K562 (cell line): ENCODE measurements at regions not wholly inside any gene's neighbourhood (a gene's known extent, or its start where the extent isn't known, plus 50 kb on each side); places are given as distances from the start of the nearest gene placed in this dataset.

Source experiments
- ATAC-seq: fragments of 200-7000 bp; cut with Tn5 transposase; 3 replicates; pipeline ENCODE4 v1.9.1; 2020; ENCODE audit warnings: moderate library complexity
- BruUV-seq: library from RNA; stranded (reverse); fragments of 400-500 nt; replicated peaks from 2 replicates; lab custom pipeline; 2021; lab: Mats Ljungman, UMichigan
- CTCF ChIA-PET: fragments of 300-600 bp; formaldehyde crosslinking; extraction: SDS; loops from one replicate; lab custom pipeline; 2021; ENCODE audit warnings: low intra/inter-chr PET ratio; lab: Yijun Ruan, JAX
- POLR2A ChIA-PET: fragments of 300-600, 350-650 bp; sonication (Branson Sonifier 250); formaldehyde crosslinking; extraction: SDS; loops from one replicate; lab custom pipeline; 2021; ENCODE audit warnings: antibody characterized with exemption, inconsistent platforms; lab: Yijun Ruan, JAX
- DNase-seq, 4 experiments: peaks; one replicate each; pipeline versions ENCODE4 v3.0.0 to v3.0.0-alpha.2; 2011 to 2018; ENCODE audit warnings: low spot score in 3 of 4, mixed read lengths in 3 of 4; ENCODE audit errors: extremely low read depth in 1 of 4
- FAIRE-seq: peaks from 2 replicates; lab custom pipeline; 2011; peaks lifted over from hg19 to GRCh38; lab: Jason Lieb, UNC
- H2AFZ ChIP-seq: 2 replicates; pipeline ENCODE4 v1.6.0; 2011; ENCODE audit warnings: low read depth, low read length, control low read depth, inconsistent platforms
- H3K27ac ChIP-seq: fragments of 200-600 bp; 3 replicates; pipeline ENCODE4 v1.8.0; 2011; ENCODE audit warnings: low read depth, mild to moderate bottlenecking, control low read depth, inconsistent platforms, low read length, moderate library complexity, mixed read lengths; ENCODE audit errors: extremely low read depth
- H3K27me3 ChIP-seq, 2 experiments: fragments of 300-600 bp in 1 of 2; 2 replicates in 1 of 2; 3 replicates in 1 of 2; pipeline versions ENCODE4 v1.6.0 to v1.8.0; 2011; ENCODE audit warnings: inconsistent platforms in 2 of 2, low read length in 2 of 2, mild to moderate bottlenecking in 1 of 2, mixed read lengths in 1 of 2, moderate library complexity in 1 of 2; ENCODE audit not compliant: control insufficient read depth in 2 of 2, insufficient read depth in 2 of 2
- H3K36me3 ChIP-seq: fragments of 300-600 bp; 3 replicates; pipeline ENCODE4 v1.8.0; 2011; ENCODE audit warnings: mild to moderate bottlenecking, low read length, inconsistent platforms; ENCODE audit not compliant: control insufficient read depth, insufficient read depth
- H3K4me1 ChIP-seq, 2 experiments: fragments of 200-600 bp in 1 of 2; replicated peaks in 1 of 2; 2 replicates in 1 of 2; 3 replicates in 1 of 2; pipeline versions ENCODE4 v1.5.1 to v1.8.0; 2011; ENCODE audit warnings: inconsistent platforms in 2 of 2, low read length in 2 of 2, mild to moderate bottlenecking in 1 of 2, mixed read lengths in 1 of 2, moderate library complexity in 1 of 2; ENCODE audit not compliant: control insufficient read depth in 2 of 2, insufficient read depth in 2 of 2
- H3K4me2 ChIP-seq: 2 replicates; pipeline ENCODE4 v1.6.1; 2011; ENCODE audit warnings: low read length, control low read depth, inconsistent platforms, mixed read lengths; ENCODE audit not compliant: insufficient read depth
- H3K4me3 ChIP-seq: fragments of 200-600 bp; sonication (generic), shearing (Covaris generic); 2 replicates; pipeline ENCODE4 v1.5.1; 2016; ENCODE audit warnings: control low read depth, inconsistent platforms
- H3K79me2 ChIP-seq: fragments of 200-600 bp; 3 replicates; pipeline ENCODE4 v1.8.0; 2011; ENCODE audit warnings: low read length, inconsistent platforms; ENCODE audit not compliant: control insufficient read depth, insufficient read depth
- H3K9ac ChIP-seq, 2 experiments: 2 replicates each; pipeline versions ENCODE4 v1.6.0 to v1.6.1; 2011; ENCODE audit warnings: low read depth in 2 of 2, low read length in 2 of 2, control low read depth in 1 of 2, inconsistent platforms in 1 of 2, mild to moderate bottlenecking in 1 of 2, mixed read lengths in 1 of 2; ENCODE audit not compliant: insufficient read depth in 1 of 2
- H3K9me1 ChIP-seq: one replicate; pipeline ENCODE4 v1.6.0; 2011; ENCODE audit warnings: inconsistent platforms, mild to moderate bottlenecking, low read length, moderate library complexity; ENCODE audit not compliant: control insufficient read depth, insufficient read depth
- H3K9me3 ChIP-seq: replicated peaks from 2 replicates; pipeline ENCODE4 v1.5.1; 2011; ENCODE audit warnings: low read depth, low read length, inconsistent platforms; ENCODE audit not compliant: control insufficient read depth, insufficient read depth
- H4K20me1 ChIP-seq: replicated peaks from 2 replicates; pipeline ENCODE4 v1.6.1; 2011; ENCODE audit warnings: low read length, inconsistent platforms, mixed read lengths; ENCODE audit not compliant: control insufficient read depth, insufficient read depth
- ASH1L ChIP-seq: fragments of 450-650 bp; IDR thresholded peaks from 2 replicates; pipeline ENCODE4 v1.6.1; 2018; ENCODE audit warnings: borderline replicate concordance, mild to moderate bottlenecking, low read depth; ENCODE audit not compliant: partially characterized antibody
- CBFB ChIP-seq: sonication (generic); formaldehyde crosslinking; IDR thresholded peaks from 2 replicates; pipeline ENCODE4 v1.4.0; 2020; ENCODE audit warnings: mild to moderate bottlenecking, missing genetic modification reagents
- CREB1 ChIP-seq, 2 experiments: sonication (generic) in 1 of 2; formaldehyde crosslinking in 1 of 2; IDR thresholded peaks; 2 replicates each; pipeline versions ENCODE4 v1.6.1 to v1.8.0; 2012 to 2022; ENCODE audit warnings: inconsistent platforms in 1 of 2, mild to moderate bottlenecking in 1 of 2, missing genetic modification reagents in 1 of 2, moderate library complexity in 1 of 2
- CTBP1 ChIP-seq: fragments of 450-650 bp; IDR thresholded peaks from 2 replicates; pipeline ENCODE4 v1.6.1; 2016; ENCODE audit warnings: borderline replicate concordance
- CTCF ChIP-seq, 3 experiments: IDR thresholded peaks in 2 of 3; conservative IDR thresholded peaks in 1 of 3; 2 replicates each; pipeline ENCODE4 v1.5.1; 2011 to 2012; ENCODE audit warnings: low read length in 3 of 3, mild to moderate bottlenecking in 3 of 3, control low read depth in 2 of 3, improper control_type of control experiment in 1 of 3, inconsistent platforms in 1 of 3, low read depth in 1 of 3, mixed read lengths in 1 of 3, moderate library complexity in 1 of 3; ENCODE audit not compliant: insufficient read depth in 2 of 3
- EWSR1 ChIP-seq: fragments of 450-650 bp; IDR thresholded peaks from 2 replicates; pipeline ENCODE4 v1.6.1; 2018; ENCODE audit warnings: borderline replicate concordance, mild to moderate bottlenecking, low read depth, moderate library complexity; ENCODE audit not compliant: partially characterized antibody
- MTA2 ChIP-seq: fragments of 450-650 bp; IDR thresholded peaks from 2 replicates; pipeline ENCODE4 v1.6.1; 2016; ENCODE audit warnings: low read depth
- MTA3 ChIP-seq: fragments of 450-650 bp; formaldehyde crosslinking; IDR thresholded peaks from 2 replicates; pipeline ENCODE4 v1.6.1; 2017; ENCODE audit warnings: mild to moderate bottlenecking, borderline replicate concordance
- PHTF2 ChIP-seq: fragments of 250-450 bp; sonication (Bioruptor Pico); IDR thresholded peaks from 2 replicates; pipeline ENCODE4 v1.5.0; 2021; ENCODE audit warnings: mild to moderate bottlenecking
- RAD21 ChIP-seq, 2 experiments: fragments of 250-450 bp in 1 of 2; fragments of 450-650 bp in 1 of 2; sonication (Bioruptor Pico) in 1 of 2; formaldehyde crosslinking in 1 of 2; IDR thresholded peaks in 1 of 2; conservative IDR thresholded peaks in 1 of 2; 2 replicates each; pipeline versions ENCODE4 v1.4.0 to v1.8.0; 2020 to 2022; ENCODE audit warnings: mild to moderate bottlenecking in 2 of 2, moderate library complexity in 1 of 2
- ZKSCAN1 ChIP-seq: fragments of 150-350 bp; IDR thresholded peaks from 2 replicates; pipeline ENCODE4 v1.6.1; 2016; ENCODE audit warnings: low read depth, low read length
- ZNF77 ChIP-seq: fragments of 250-450 bp; sonication (Bioruptor Pico); IDR thresholded peaks from 2 replicates; pipeline ENCODE4 v1.5.0; 2020
- ZNF830 ChIP-seq: fragments of 250-450 bp; sonication (Bioruptor Pico); IDR thresholded peaks from 2 replicates; pipeline ENCODE4 v1.5.0; 2021; ENCODE audit warnings: mild to moderate bottlenecking
- WGBS: fragments of 100-300 bp; shearing (Covaris generic); methylation state at CpG from one replicate; pipeline ENCODE4 v1.1.6; 2016; ENCODE audit warnings: low coverage, mixed read lengths; ENCODE audit not compliant: insufficient coverage; ENCODE audit errors: missing lambda C conversion rate; 5-methylcytosine and 5-hydroxymethylcytosine counted together
- in situ Hi-C: fragments of 300-500 bp; cut with MboI; formaldehyde crosslinking; loops from 4 replicates; pipeline ENCODE4 v1.15.0; 2018; ENCODE audit warnings: inconsistent platforms, mixed read lengths
- intact Hi-C: fragments of 100-400 bp; cut with micrococcal nuclease; formaldehyde crosslinking; loops from 2 replicates; pipeline ENCODE4 v1.14.2; 2022

DNA sequence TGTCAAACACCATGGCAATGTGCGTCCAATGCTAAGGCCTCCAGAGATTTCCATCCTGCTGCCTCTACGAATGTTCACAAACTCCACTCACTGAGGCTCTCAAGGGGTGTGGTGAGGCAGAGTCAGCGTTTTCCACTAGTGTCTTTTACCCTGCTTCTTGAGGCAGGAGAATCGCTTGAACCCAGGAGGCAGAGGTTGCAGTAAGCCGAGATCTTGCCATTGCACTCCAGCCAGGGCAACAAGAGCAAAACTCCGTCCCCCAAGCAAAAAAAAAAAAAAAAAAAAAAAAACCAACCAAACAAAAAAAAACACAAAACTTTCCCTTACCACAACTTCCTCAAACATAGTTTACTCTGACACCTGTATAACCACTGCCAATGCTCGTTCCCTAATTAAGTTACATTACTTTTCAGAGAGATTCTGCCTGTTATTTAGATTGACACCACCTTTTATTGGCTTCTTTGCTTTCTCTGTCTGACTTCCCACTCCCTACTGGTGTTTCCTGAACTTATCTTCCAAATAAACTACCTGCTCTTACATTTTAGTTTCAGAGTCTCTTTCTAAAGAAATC, 102.1 kb upstream of the ZNF746 start (continued):
- no peak for TF ChIP-seq CBFB (CRISPR knock-in tag)
- TF ChIP-seq MTA2, result no peak
- no peak for TF ChIP-seq MTA3
- TF ChIP-seq PHTF2, result no peak
- TF ChIP-seq EWSR1, result no peak
- TF ChIP-seq ZNF830 (CRISPR knock-in tag), result no peak
- no peak for TF ChIP-seq CREB1 (IDR thresholded peaks at IDR 0.05)
- no peak for TF ChIP-seq CREB1 (CRISPR knock-in tag; IDR thresholded peaks at IDR 0.05)
- no peak for TF ChIP-seq ASH1L

DNA sequence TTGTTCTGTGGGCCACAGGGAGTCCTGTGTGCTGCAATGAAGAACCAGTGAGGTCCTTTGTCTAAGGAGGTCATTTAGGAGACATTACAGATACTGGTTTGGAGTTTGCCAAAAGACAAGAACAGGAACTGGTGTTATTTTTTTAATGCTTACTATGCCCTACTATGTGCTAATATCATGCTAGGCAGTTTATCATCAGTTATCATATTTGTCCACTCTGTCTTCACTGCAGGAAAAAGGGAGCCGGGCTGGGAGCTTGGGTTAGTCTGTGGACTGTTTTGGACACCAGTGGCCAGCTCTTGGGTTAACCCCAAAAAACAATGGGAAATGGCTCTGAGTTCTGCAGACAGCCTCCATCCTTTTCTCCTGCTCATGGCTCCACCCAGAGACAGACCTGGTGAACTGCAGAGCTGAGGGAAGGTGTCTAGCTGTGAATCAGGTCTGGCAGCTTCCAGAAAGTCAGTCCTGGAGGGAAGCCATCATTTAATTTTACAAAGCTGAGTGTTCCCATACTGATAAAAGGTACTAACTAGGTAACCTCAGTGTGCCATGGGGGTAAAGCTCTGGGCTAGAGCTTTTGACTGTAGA, 101.2 kb upstream of the ZNF746 start:
- CTCF ChIA-PET, result no interaction called here
- no peak overlapping the region for H3K4me2 ChIP-seq
- intact Hi-C loops, result loop anchor here (5.0 kb wide), 1 partner anchor 102 kb away; the partner anchor contains the start of gene ZNF746
- no peaks in the 10 kb centered on the region for H4K20me1 ChIP-seq
- no peak overlapping the region for H3K9ac ChIP-seq
- no peak overlapping the region for H3K4me3 ChIP-seq
- no peaks in the 10 kb centered on the region for H3K79me2 ChIP-seq
- peak; percentile 44 to 56 (median 52) for DNase-seq
- H3K36me3 ChIP-seq, result peaks cover 91% of the 10 kb centered on the region
- peak; percentile 69 for FAIRE-seq
- no peak overlapping the region for H2AFZ ChIP-seq
- BruUV-seq, result no TSS peak
- POLR2A ChIA-PET, result interaction anchor here (0.6 kb wide), 1 partner anchor 37 kb away, joined by 3 read pairs; no protein-coding TSS in a partner anchor
- ATAC-seq, result peak; percentile 90
- H3K9me3 ChIP-seq, result no peaks in the 10 kb centered on the region
- no peaks in the 10 kb centered on the region for H3K27me3 ChIP-seq
- H3K27ac ChIP-seq, result no peak overlapping the region
- TF ChIP-seq ZKSCAN1 (peak; percentile 89), CTCF (IDR thresholded peaks at IDR 0.05 in 2 of 3, conservative IDR thresholded peaks at IDR 0.05 in 1 of 3; ENCODE audit: insufficient read depth in 2 of 3, low read depth in 1 of 3, low read length in 3 of 3) (peak; percentile 58 to 65 (median 63)), CTBP1 (no peak), ZNF77 (no peak), RAD21 (CRISPR knock-in tag; conservative IDR thresholded peaks at IDR 0.05 in 1 of 2, IDR thresholded peaks at IDR 0.05 in 1 of 2) (peak in 1 of 2 experiments; percentile 52; a peak in 2 of 4 replicates)
- 94% methylated on average over 1 of the region's 1 CpG for WGBS
- no peaks in the 10 kb centered on the region for H3K4me1 ChIP-seq
- in situ Hi-C loops, result no loop called here
- no peaks in the 10 kb centered on the region for H3K9me1 ChIP-seq
